ENCODE measurements at regions not wholly inside any gene's neighbourhood (a gene's known extent, or its start where the extent isn't known, plus 50 kb on each side); places are given as distances from the start of the nearest gene placed in this dataset.

DNA sequence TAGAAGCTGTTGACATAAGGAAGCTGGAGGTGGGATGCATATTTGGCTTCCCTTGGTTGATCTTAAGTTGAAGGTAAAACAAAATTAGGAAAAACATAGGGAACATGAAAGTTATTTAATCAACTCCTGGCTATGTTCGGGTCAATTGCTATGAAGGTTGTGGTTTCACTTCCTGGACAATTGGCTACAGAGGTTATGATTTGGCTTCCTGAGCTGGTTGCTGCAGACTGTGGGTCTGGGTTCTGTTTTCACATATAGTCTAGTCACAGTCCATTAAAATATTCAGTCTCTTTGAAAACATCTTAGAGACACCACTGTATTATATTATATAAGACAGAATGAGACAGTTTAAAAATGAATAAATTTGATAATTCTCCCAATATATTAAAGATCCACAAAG lies 895.2 kb upstream of the USP15 start:
- TF ChIP-seq, protein P1, sequence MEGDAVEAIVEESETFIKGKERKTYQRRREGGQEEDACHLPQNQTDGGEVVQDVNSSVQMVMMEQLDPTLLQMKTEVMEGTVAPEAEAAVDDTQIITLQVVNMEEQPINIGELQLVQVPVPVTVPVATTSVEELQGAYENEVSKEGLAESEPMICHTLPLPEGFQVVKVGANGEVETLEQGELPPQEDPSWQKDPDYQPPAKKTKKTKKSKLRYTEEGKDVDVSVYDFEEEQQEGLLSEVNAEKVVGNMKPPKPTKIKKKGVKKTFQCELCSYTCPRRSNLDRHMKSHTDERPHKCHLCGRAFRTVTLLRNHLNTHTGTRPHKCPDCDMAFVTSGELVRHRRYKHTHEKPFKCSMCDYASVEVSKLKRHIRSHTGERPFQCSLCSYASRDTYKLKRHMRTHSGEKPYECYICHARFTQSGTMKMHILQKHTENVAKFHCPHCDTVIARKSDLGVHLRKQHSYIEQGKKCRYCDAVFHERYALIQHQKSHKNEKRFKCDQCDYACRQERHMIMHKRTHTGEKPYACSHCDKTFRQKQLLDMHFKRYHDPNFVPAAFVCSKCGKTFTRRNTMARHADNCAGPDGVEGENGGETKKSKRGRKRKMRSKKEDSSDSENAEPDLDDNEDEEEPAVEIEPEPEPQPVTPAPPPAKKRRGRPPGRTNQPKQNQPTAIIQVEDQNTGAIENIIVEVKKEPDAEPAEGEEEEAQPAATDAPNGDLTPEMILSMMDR (IDR thresholded peaks at IDR 0.05; ENCODE audit: poor library complexity, severe bottlenecking): no peak
- TF ChIP-seq EZH2 (IDR thresholded peaks at IDR 0.05; ENCODE audit: borderline replicate concordance, insufficient read depth, low read length, poor library complexity, severe bottlenecking): no peak
- no peak for TF ChIP-seq RAD21 (conservative IDR thresholded peaks at IDR 0.05)
- TF ChIP-seq POLR2AphosphoS5 (IDR thresholded peaks at IDR 0.05): no peak
- no peak for TF ChIP-seq MXI1 (conservative IDR thresholded peaks at IDR 0.05; ENCODE audit: poor library complexity, severe bottlenecking)
- no peak for TF ChIP-seq EP300 (conservative IDR thresholded peaks at IDR 0.05; ENCODE audit: poor library complexity, severe bottlenecking)
- TF ChIP-seq SMC3 (conservative IDR thresholded peaks at IDR 0.05; ENCODE audit: poor library complexity): no peak
- no peak for TF ChIP-seq TAF1 (IDR thresholded peaks at IDR 0.05; ENCODE audit: low read depth)
- no peak for TF ChIP-seq REST (IDR thresholded peaks at IDR 0.05; ENCODE audit: borderline replicate concordance)

Measured in neural cell (in vitro differentiated cells).